Fibroblast of mammary gland (primary cell): ENCODE measurements at regions not wholly inside any gene's neighbourhood (a gene's known extent, or its start where the extent isn't known, plus 50 kb on each side); places are given as distances from the start of the nearest gene placed in this dataset.
"Not testable (repeated sequence)": the region's sequence is repeated elsewhere in the genome, so short reads cannot be mapped to it uniquely, and the experiment has no call there.

ENCODE experiments used
- DNase-seq: peaks from one replicate; pipeline ENCODE4 v3.0.0-alpha.2; 2010; ENCODE audit warnings: low read depth
- H3K4me3 ChIP-seq: 2 replicates; pipeline ENCODE4 v1.5.1; 2011; ENCODE audit warnings: low read depth, mild to moderate bottlenecking, low read length, moderate library complexity; ENCODE audit not compliant: control insufficient read depth
- CTCF ChIP-seq: conservative IDR thresholded peaks from 2 replicates; pipeline ENCODE4 v1.5.1; 2011; ENCODE audit warnings: low read depth, low read length, inconsistent platforms; ENCODE audit not compliant: control insufficient read depth, insufficient read depth

GRCh38 chr11:42786981-42787380 lies 524.8 kb upstream of the API5 start:
- H3K4me3 ChIP-seq, result no peak overlapping the region
- no peak for TF ChIP-seq CTCF
- DNase-seq, result no peak

- not testable (repeated sequence) for H3K4me3 ChIP-seq, DNase-seq
Measured at GRCh38 chr11:42795483-42795882, 516.3 kb upstream of the API5 start.

- DNase-seq, result no peak
- no peak overlapping the region for H3K4me3 ChIP-seq
- no peak for TF ChIP-seq CTCF
Measured at GRCh38 chr11:42800041-42800440, 511.8 kb upstream of the API5 start.

- no peak for DNase-seq
Measured at GRCh38 chr11:42802201-42802899, 509.4 kb upstream of the API5 start.

GRCh38 chr11:42806191-42806590 lies 505.6 kb upstream of the API5 start:
- H3K4me3 ChIP-seq, result no peak overlapping the region
- TF ChIP-seq CTCF, result no peak
- no peak for DNase-seq

More at GRCh38 chr11:42802201-42802899, 509.4 kb upstream of the API5 start:
- TF ChIP-seq CTCF, result no peak
- no peak overlapping the region for H3K4me3 ChIP-seq

- no peak overlapping the region for H3K4me3 ChIP-seq
- TF ChIP-seq CTCF, result no peak
- DNase-seq, result no peak
Measured at GRCh38 chr11:42812361-42812760, 499.4 kb upstream of the API5 start.

- DNase-seq, result no peak
- H3K4me3 ChIP-seq, result no peak overlapping the region
- no peak for TF ChIP-seq CTCF
Measured at GRCh38 chr11:42812960-42813359, 498.8 kb upstream of the API5 start.
